ENCODE measurements at regions not wholly inside any gene's neighbourhood (a gene's known extent, or its start where the extent isn't known, plus 50 kb on each side); places are given as distances from the start of the nearest gene placed in this dataset.
A peak's percentile ranks its signal among the peaks of the same experiment; 100 is the strongest.

GRCh38 chr2:71799013-71799575, 345.7 kb downstream of the DYSF start:
- no peak overlapping the region for H3K27ac ChIP-seq
- no peak for TF ChIP-seq CTCF (IDR thresholded peaks at IDR 0.05)
- TF ChIP-seq ZFX (IDR thresholded peaks at IDR 0.05; ENCODE audit: borderline replicate concordance): no peak

- H3K27ac ChIP-seq: no peak overlapping the region
- TF ChIP-seq CTCF (IDR thresholded peaks at IDR 0.05) (peak; percentile 82), ZFX (IDR thresholded peaks at IDR 0.05; ENCODE audit: borderline replicate concordance) (no peak)
Measured at GRCh38 chr2:71798266-71799012, 345.1 kb downstream of the DYSF start.

- no peak overlapping the region for H3K27ac ChIP-seq
- no peak for TF ChIP-seq CTCF (IDR thresholded peaks at IDR 0.05)
- TF ChIP-seq ZFX (IDR thresholded peaks at IDR 0.05; ENCODE audit: borderline replicate concordance): no peak
Measured at GRCh38 chr2:71797035-71797810, 343.9 kb downstream of the DYSF start.

- TF ChIP-seq CTCF (IDR thresholded peaks at IDR 0.05) (no peak), ZFX (IDR thresholded peaks at IDR 0.05; ENCODE audit: borderline replicate concordance) (no peak)
- H3K27ac ChIP-seq: no peak overlapping the region
Measured at GRCh38 chr2:71796174-71796593, 342.8 kb downstream of the DYSF start.

GRCh38 chr2:71795486-71795885, 342.1 kb downstream of the DYSF start:
- no peak overlapping the region for H3K27ac ChIP-seq
- no peak for TF ChIP-seq ZFX (IDR thresholded peaks at IDR 0.05; ENCODE audit: borderline replicate concordance)
- no peak for TF ChIP-seq CTCF (IDR thresholded peaks at IDR 0.05)

- H3K27ac ChIP-seq: no peak overlapping the region
- TF ChIP-seq ZFX (IDR thresholded peaks at IDR 0.05; ENCODE audit: borderline replicate concordance) (no peak), CTCF (IDR thresholded peaks at IDR 0.05) (no peak)
Measured at GRCh38 chr2:71794611-71795010, 341.2 kb downstream of the DYSF start.

GRCh38 chr2:71793926-71794325, 340.6 kb downstream of the DYSF start:
- TF ChIP-seq CTCF (IDR thresholded peaks at IDR 0.05) (no peak), ZFX (IDR thresholded peaks at IDR 0.05; ENCODE audit: borderline replicate concordance) (no peak)
- no peak overlapping the region for H3K27ac ChIP-seq
